HCT116 (cell line): ENCODE measurements at regions not wholly inside any gene's neighbourhood (a gene's known extent, or its start where the extent isn't known, plus 50 kb on each side); places are given as distances from the start of the nearest gene placed in this dataset.

ENCODE experiments used
- CTCF ChIP-seq, 3 experiments: fragments of 200-600 bp in 1 of 3; sonication (generic) in 1 of 3; IDR thresholded peaks in 2 of 3; conservative IDR thresholded peaks in 1 of 3; 2 replicates each; pipeline ENCODE4 v1.5.1; 2012 to 2017; ENCODE audit warnings: low read depth in 2 of 3, low read length in 2 of 3, antibody characterized with exemption in 1 of 3, borderline replicate concordance in 1 of 3, control low read depth in 1 of 3, mild to moderate bottlenecking in 1 of 3, mixed read lengths in 1 of 3, mixed run types in 1 of 3, moderate library complexity in 1 of 3; ENCODE audit not compliant: insufficient read depth in 1 of 3
- EGR1 ChIP-seq: IDR thresholded peaks from 2 replicates; pipeline ENCODE4 v1.6.1; 2012; ENCODE audit warnings: low read depth
- EZH2 ChIP-seq: fragments of 200-600 bp; sonication (generic); IDR thresholded peaks from 2 replicates; pipeline ENCODE4 v1.6.1; 2017; ENCODE audit warnings: antibody characterized with exemption, mixed run types
- FOSL1 ChIP-seq: IDR thresholded peaks from 2 replicates; pipeline ENCODE4 v1.6.1; 2012; ENCODE audit warnings: low read depth
- MAX ChIP-seq: IDR thresholded peaks from 2 replicates; pipeline ENCODE4 v1.6.1; 2012
- POLR2A ChIP-seq: IDR thresholded peaks from 2 replicates; pipeline ENCODE4 v1.7.0; 2011; ENCODE audit warnings: borderline replicate concordance; ENCODE audit not compliant: insufficient read depth, insufficient read length; ENCODE audit errors: extremely low read depth
- POLR2AphosphoS5 ChIP-seq: IDR thresholded peaks from 2 replicates; pipeline ENCODE4 v1.6.1; 2011; ENCODE audit warnings: mild to moderate bottlenecking, low read depth, low read length, moderate library complexity
- RAD21 ChIP-seq: IDR thresholded peaks from 2 replicates; pipeline ENCODE4 v1.6.1; 2012; ENCODE audit warnings: low read depth, mild to moderate bottlenecking
- REST ChIP-seq: IDR thresholded peaks from 2 replicates; pipeline ENCODE4 v1.6.1; 2012; ENCODE audit warnings: low read depth
- SP1 ChIP-seq: IDR thresholded peaks from 2 replicates; pipeline ENCODE4 v1.6.1; 2012; ENCODE audit warnings: low read depth

DNA sequence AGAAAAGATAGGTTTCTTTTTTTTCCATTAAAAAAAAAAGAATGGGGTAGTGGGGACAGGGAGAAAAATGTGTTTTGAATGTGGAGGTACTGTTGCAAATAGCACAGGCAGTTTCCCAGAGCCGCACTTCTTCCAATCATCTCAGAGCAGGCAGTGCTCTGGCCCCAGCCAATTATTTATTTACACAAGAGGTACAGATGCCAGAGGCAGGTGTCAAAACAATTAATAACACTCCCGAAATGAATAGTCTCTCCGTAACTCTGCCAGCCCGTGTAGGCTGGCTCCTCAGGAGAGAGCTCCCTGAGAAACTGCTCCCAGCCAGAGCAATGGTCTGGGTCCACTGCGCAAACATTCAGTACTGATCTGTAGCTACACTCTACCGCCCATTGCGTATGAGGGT, 130.8 kb upstream of the IL1RAPL2 start:
- TF ChIP-seq POLR2A (no peak), CTCF (IDR thresholded peaks at IDR 0.05 in 2 of 3, conservative IDR thresholded peaks at IDR 0.05 in 1 of 3; ENCODE audit: borderline replicate concordance in 1 of 3, insufficient read depth in 1 of 3, low read depth in 2 of 3, low read length in 2 of 3) (no peak), POLR2AphosphoS5 (no peak), RAD21 (no peak), FOSL1 (no peak), EZH2 (no peak), MAX (no peak), EGR1 (no peak), REST (no peak), SP1 (no peak)
